Omental fat pad (tissue), 3 donors: ENCODE measurements at regions not wholly inside any gene's neighbourhood (a gene's known extent, or its start where the extent isn't known, plus 50 kb on each side); places are given as distances from the start of the nearest gene placed in this dataset.

ENCODE experiments used
- ATAC-seq: fragments of 150-250 bp; one replicate; pipeline ENCODE4 v1.9.1; 2016; ENCODE audit warnings: mild to moderate bottlenecking, moderate library complexity; ENCODE audit not compliant: low FRiP score
- DNase-seq: peaks from one replicate; pipeline ENCODE4 v3.0.0-alpha.2; 2019; ENCODE audit warnings: low spot score
- CTCF ChIP-seq, 3 donors: fragments of 450-650 bp; IDR thresholded peaks; one replicate each; pipeline ENCODE4 v1.5.1; 2016 to 2017; ENCODE audit warnings: antibody characterized with exemption in 3 of 3, mild to moderate bottlenecking in 3 of 3, moderate library complexity in 2 of 3

GRCh38 chr13:72112216-72112615 is 245.2 kb upstream of the DACH1 start:
- DNase-seq, result no peak
- no peak for ATAC-seq
- no peak for TF ChIP-seq CTCF (IDR thresholded peaks at IDR 0.05)

- TF ChIP-seq CTCF (IDR thresholded peaks at IDR 0.05), result no peak
- ATAC-seq, result no peak
Measured at GRCh38 chr13:72109863-72110262, 242.9 kb upstream of the DACH1 start.

GRCh38 chr13:72104656-72105180 is 237.7 kb upstream of the DACH1 start:
- DNase-seq, result no peak
- no peak for TF ChIP-seq CTCF (IDR thresholded peaks at IDR 0.05)
- ATAC-seq, result no peak

More at GRCh38 chr13:72109863-72110262, 242.9 kb upstream of the DACH1 start:
- no peak for DNase-seq

DNA sequence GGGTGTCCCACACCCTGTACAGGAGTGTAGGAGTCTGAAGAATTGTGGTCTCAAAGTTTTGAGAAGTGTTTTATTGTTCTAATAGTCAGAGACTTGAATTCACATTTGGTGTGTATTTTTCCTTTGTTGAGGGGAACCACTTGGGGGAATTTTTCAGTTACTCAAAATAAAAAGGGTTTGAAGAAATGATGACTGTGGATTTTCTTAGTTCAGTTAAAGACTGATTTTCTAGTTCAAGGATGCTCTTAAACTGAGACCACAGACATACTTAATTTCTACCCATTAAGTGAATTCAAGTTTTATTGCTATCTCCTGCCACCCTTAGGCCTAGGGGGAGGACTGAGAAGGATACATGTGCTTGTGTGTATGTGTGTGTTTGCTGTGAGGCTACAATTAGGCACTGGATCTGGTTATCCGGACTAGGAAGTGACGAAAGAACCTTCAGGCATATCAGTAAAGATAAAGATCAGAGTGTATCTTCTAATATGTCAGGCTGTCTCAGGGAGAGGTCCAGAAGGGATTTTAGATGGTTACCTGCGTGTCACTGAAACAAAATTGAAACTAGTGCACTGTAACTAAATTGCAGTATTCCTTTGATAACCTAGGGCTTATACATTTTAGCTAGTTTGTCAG is 234.9 kb upstream of the DACH1 start:
- ATAC-seq (no peak), DNase-seq (no peak)
- no peak for TF ChIP-seq CTCF (IDR thresholded peaks at IDR 0.05)

- no peak for TF ChIP-seq CTCF (IDR thresholded peaks at IDR 0.05)
Measured at GRCh38 chr13:72100339-72100738, 233.3 kb upstream of the DACH1 start.

DNA sequence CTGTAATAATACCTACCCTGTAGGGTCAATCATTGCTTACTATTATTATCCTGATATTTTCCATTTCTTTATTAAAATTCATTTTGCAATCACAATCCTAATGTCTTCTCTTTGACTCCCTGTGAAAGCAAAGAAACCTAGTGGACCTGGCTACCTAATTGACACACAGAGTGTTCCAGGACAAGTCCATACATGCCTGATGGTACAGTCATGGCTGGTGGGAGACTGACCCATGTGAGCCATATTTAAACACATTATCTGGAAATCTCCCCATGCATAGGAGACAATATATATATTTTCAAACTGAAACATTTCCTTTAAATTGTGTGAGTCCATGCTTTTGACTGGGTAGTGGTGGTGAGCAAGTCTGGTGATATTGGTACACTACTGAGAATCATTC is 230.6 kb upstream of the DACH1 start:
- DNase-seq, result no peak
- no peak for ATAC-seq
- no peak for TF ChIP-seq CTCF (IDR thresholded peaks at IDR 0.05)

More at GRCh38 chr13:72100339-72100738, 233.3 kb upstream of the DACH1 start:
- no peak for DNase-seq
- ATAC-seq, result no peak

DNA sequence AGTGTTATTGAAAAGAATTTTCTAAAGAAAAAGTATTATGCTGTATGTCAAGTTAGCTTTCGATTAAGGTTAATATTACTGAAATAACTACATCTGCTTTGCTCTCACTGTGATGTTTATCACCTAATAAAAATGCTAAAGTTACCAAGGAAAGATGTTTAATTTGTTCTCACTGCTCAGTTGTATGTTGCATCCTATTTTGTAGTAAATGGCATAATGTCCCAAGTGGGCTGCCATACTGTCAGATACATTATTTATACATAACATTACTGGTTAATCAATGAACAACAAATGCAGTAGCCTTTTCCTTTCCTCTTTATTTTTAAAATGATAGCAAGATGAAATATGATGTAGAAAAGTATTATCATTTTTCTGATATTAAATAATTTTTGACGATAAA is 226.3 kb upstream of the DACH1 start:
- TF ChIP-seq CTCF (IDR thresholded peaks at IDR 0.05), result no peak
- DNase-seq, result no peak
- ATAC-seq, result no peak
